ENCODE measurements at regions not wholly inside any gene's neighbourhood (a gene's known extent, or its start where the extent isn't known, plus 50 kb on each side); places are given as distances from the start of the nearest gene placed in this dataset.

GRCh38 chr1:81388435-81388834 lies 412.3 kb upstream of the ADGRL2 start:
- TF ChIP-seq, protein P1, sequence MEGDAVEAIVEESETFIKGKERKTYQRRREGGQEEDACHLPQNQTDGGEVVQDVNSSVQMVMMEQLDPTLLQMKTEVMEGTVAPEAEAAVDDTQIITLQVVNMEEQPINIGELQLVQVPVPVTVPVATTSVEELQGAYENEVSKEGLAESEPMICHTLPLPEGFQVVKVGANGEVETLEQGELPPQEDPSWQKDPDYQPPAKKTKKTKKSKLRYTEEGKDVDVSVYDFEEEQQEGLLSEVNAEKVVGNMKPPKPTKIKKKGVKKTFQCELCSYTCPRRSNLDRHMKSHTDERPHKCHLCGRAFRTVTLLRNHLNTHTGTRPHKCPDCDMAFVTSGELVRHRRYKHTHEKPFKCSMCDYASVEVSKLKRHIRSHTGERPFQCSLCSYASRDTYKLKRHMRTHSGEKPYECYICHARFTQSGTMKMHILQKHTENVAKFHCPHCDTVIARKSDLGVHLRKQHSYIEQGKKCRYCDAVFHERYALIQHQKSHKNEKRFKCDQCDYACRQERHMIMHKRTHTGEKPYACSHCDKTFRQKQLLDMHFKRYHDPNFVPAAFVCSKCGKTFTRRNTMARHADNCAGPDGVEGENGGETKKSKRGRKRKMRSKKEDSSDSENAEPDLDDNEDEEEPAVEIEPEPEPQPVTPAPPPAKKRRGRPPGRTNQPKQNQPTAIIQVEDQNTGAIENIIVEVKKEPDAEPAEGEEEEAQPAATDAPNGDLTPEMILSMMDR (IDR thresholded peaks at IDR 0.05; ENCODE audit: borderline replicate concordance, insufficient read depth, low read depth, low read length): no peak
- no peak overlapping the region for H3K4me3 ChIP-seq (ENCODE audit: low read depth, low read length)

DNA sequence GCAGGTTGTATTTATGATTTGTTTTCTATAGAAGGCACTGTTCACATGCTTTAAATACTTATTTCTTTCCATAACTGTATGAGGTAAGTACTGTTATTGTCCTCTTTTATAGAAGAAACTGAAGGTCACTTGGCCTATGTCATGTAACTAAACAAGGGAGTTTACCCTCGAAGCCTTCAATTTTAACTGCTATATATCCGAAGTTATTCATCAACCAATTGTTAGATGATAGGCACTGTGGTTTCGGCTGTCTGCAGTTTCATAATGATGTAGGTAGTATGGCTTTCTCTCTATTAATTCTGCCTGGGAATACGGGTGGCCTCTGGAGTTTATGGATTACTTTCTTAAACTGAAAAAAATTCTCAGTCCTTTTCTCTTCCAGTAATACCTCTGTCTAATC lies 413.3 kb upstream of the ADGRL2 start:
- TF ChIP-seq, protein P1 (IDR thresholded peaks at IDR 0.05; ENCODE audit: borderline replicate concordance, insufficient read depth, low read depth, low read length): no peak
- H3K4me3 ChIP-seq (ENCODE audit: low read depth, low read length): no peak overlapping the region

- no peak overlapping the region for H3K4me3 ChIP-seq (ENCODE audit: low read depth, low read length)
- TF ChIP-seq, protein P1 (IDR thresholded peaks at IDR 0.05; ENCODE audit: borderline replicate concordance, insufficient read depth, low read depth, low read length): no peak
Observed at GRCh38 chr1:81382561-81382960, 418.2 kb upstream of the ADGRL2 start.

- no peak overlapping the region for H3K4me3 ChIP-seq (ENCODE audit: low read depth, low read length)
- TF ChIP-seq, protein P1 (IDR thresholded peaks at IDR 0.05; ENCODE audit: borderline replicate concordance, insufficient read depth, low read depth, low read length): no peak
Observed at GRCh38 chr1:81381881-81382280, 418.9 kb upstream of the ADGRL2 start.

DNA sequence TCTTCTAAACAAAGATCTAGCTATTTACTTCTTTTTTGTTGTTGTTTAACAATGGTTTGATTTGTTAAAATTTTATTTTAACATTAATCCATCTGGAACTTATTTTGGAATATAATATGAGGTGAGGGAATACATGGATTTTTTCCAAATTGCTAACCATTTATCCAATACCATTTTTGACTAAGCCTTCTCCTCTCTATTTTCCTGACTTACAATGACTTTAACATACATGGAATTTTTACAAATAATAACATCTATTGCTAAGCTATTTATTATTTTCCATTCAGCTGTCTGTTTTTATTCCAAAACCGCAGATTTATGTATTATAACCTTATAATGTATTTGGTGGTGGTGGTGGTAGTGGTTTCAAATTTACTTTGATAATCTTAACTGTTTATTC lies 420.3 kb upstream of the ADGRL2 start:
- TF ChIP-seq, protein P1 (IDR thresholded peaks at IDR 0.05; ENCODE audit: borderline replicate concordance, insufficient read depth, low read depth, low read length): no peak

DNA sequence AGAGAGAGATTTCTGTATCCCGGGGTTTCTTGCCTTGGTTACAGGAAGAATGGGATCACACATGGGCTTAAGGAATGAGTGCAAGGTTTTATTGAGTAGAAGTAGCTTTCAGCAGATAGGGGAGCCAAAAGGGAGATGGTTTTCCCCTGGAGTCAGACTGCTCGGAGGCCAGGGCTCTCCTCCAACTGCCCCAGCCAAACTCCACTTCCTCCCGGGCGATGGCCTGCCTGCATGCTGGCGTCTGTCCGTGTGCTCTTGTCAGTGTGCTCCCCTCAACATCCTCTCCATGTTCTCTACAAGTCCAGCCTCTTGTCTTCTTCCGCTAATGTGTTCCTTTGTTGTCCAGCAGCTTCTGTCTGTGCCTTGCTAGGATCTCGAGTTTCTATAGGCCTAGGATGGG lies 421.3 kb upstream of the ADGRL2 start:
- no peak overlapping the region for H3K4me3 ChIP-seq (ENCODE audit: low read depth, low read length)

More for the DNA sequence above, 420.3 kb upstream of the ADGRL2 start:
- no peak overlapping the region for H3K4me3 ChIP-seq (ENCODE audit: low read depth, low read length)

DNA sequence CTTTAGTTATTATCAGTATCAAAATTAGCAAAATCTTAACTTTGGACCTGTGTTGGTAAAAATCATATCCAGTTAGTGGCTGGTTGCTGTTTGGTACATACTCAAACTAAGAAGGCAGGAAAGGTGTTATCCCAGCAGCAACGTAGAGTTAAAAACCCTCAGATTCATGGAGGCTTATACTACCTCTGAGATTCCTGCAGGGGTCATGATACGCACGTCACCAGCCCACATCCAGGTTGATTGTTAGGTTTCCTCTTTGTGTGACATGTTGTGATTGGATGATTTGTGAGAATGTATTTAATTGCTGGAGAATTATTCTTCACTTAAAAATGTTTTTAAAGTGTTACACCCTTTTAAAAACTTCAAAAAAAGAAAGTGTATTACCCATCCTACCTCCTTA lies 423.3 kb upstream of the ADGRL2 start:
- TF ChIP-seq, protein P1 (IDR thresholded peaks at IDR 0.05; ENCODE audit: borderline replicate concordance, insufficient read depth, low read depth, low read length): 0 out of 2 replicates have a peak, but pooled peaks have one; percentile 14
- H3K4me3 ChIP-seq (ENCODE audit: low read depth, low read length): no peak overlapping the region

More for the DNA sequence above, 421.3 kb upstream of the ADGRL2 start:
- TF ChIP-seq, protein P1 (IDR thresholded peaks at IDR 0.05; ENCODE audit: borderline replicate concordance, insufficient read depth, low read depth, low read length): no peak

Data from GM12875 (cell line).